Activated naive CD4-positive, alpha-beta T cell treated with anti-CD3 and anti-CD28 coated beads, Interleukin-2, amount 50 U/mL, for 24 hours (primary cell): ENCODE measurements at regions not wholly inside any gene's neighbourhood (a gene's known extent, or its start where the extent isn't known, plus 50 kb on each side); places are given as distances from the start of the nearest gene placed in this dataset.

Source experiments
- H3K27ac Mint-ChIP-seq: one replicate; pipeline ENCODE4 v1.8.0; 2021; ENCODE audit warnings: mild to moderate bottlenecking, mixed read lengths
- H3K27me3 Mint-ChIP-seq: one replicate; pipeline ENCODE4 v1.8.0; 2021; ENCODE audit warnings: mixed read lengths
- H3K36me3 Mint-ChIP-seq: one replicate; pipeline ENCODE4 v1.8.0; 2021; ENCODE audit warnings: mixed read lengths
- H3K4me1 Mint-ChIP-seq: one replicate; pipeline ENCODE4 v1.8.0; 2021; ENCODE audit warnings: mixed read lengths
- H3K4me3 Mint-ChIP-seq: one replicate; pipeline ENCODE4 v1.8.0; 2021; ENCODE audit warnings: mild to moderate bottlenecking, mixed read lengths
- H3K9me3 Mint-ChIP-seq: one replicate; pipeline ENCODE4 v1.8.0; 2021; ENCODE audit warnings: mixed read lengths

DNA sequence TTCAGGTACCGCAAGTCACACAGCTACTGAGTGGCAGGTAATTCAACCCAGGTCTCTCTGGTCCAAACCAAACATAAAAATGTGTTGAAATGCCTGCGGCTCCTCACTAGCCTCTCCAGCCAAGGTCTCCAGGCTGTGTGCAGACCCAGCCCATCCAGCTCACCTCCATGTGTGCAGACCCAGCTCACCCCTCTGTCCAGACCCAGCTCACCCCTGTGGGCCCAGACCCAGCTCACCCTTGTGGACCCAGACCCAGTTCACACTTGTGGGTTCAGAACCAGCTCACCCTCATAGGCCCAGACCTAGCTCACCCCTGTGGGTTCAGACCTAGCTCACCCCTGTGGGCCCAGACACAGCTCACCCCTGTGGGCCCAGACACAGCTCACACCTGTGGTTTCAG lies 188.0 kb upstream of the ADCY2 start:
- Mint-ChIP-seq H3K4me3 (no peak overlapping the region), H3K9me3 (no peaks in the 10 kb centered on the region), H3K27ac (no peak overlapping the region), H3K36me3 (no peaks in the 10 kb centered on the region), H3K27me3 (no peaks in the 10 kb centered on the region), H3K4me1 (no peaks in the 10 kb centered on the region)

DNA sequence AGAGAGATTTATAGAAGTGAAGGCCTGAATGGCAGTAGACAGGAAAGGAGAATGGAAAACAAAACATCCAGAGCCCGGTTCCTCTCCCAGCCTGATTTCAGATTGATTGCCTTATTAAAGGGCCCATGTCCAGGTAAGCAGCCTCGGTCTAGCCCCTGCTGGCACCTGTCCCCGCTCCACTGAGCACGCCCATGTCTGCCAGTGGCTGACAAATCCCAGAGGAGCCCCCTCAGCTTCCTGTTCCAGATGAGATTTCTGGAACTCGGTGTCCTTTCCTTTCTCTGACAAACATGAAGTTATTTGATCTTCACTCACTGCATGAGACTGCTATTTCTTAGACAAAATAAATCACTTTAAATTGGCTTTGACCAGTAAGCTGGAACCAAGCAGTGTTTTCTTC lies 187.0 kb upstream of the ADCY2 start:
- no peaks in the 10 kb centered on the region for H3K27me3 Mint-ChIP-seq
- no peak overlapping the region for H3K4me3 Mint-ChIP-seq
- no peak overlapping the region for H3K27ac Mint-ChIP-seq
- H3K36me3 Mint-ChIP-seq, result no peaks in the 10 kb centered on the region
- H3K9me3 Mint-ChIP-seq, result no peaks in the 10 kb centered on the region
- no peaks in the 10 kb centered on the region for H3K4me1 Mint-ChIP-seq

DNA sequence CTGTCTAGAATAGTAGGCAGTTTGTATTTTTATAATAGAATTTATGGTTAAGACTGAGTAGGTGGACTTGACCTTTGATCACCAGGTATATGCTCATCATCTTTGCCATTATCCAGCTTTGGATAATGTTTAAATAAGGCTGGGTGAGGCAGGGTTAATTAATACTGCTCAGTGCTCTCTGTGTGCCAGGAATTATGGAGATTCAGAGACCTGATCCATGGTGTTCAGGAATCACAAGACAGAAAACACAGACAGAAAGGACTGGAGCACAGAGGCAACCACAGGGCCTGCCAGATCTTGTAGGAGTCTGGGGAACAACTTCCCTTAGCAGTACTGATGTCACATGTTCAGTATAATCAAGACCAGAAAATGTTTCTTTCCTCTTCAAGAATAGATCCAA lies 186.3 kb upstream of the ADCY2 start:
- no peaks in the 10 kb centered on the region for H3K9me3 Mint-ChIP-seq
- no peak overlapping the region for H3K27ac Mint-ChIP-seq

DNA sequence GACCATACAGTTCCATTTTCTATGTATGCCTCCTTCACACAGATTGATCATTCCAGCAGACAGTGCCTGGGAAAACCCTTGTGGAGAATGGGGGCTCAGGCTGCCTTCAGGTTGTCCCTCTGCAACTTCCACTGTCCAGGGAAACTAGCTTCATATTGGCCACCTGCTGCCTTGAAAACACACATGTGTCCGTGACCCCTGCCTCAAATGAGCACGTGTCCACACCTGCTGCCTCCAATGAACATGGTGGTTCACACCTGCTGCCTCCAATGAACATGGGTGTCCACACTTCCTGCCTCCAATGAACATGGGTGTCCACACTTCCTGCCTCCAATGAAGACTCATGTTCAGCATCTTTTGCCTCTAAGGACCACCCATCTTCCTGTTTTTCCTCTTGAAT lies 185.4 kb upstream of the ADCY2 start:
- no peak overlapping the region for H3K4me3 Mint-ChIP-seq
- H3K27me3 Mint-ChIP-seq, result no peaks in the 10 kb centered on the region
- H3K27ac Mint-ChIP-seq, result no peak overlapping the region
- no peaks in the 10 kb centered on the region for H3K4me1 Mint-ChIP-seq
- H3K9me3 Mint-ChIP-seq, result no peaks in the 10 kb centered on the region
- H3K36me3 Mint-ChIP-seq, result no peaks in the 10 kb centered on the region

More for the DNA sequence above, 186.3 kb upstream of the ADCY2 start:
- no peaks in the 10 kb centered on the region for H3K4me1 Mint-ChIP-seq
- H3K27me3 Mint-ChIP-seq, result no peaks in the 10 kb centered on the region
- H3K4me3 Mint-ChIP-seq, result no peak overlapping the region
- no peaks in the 10 kb centered on the region for H3K36me3 Mint-ChIP-seq

DNA sequence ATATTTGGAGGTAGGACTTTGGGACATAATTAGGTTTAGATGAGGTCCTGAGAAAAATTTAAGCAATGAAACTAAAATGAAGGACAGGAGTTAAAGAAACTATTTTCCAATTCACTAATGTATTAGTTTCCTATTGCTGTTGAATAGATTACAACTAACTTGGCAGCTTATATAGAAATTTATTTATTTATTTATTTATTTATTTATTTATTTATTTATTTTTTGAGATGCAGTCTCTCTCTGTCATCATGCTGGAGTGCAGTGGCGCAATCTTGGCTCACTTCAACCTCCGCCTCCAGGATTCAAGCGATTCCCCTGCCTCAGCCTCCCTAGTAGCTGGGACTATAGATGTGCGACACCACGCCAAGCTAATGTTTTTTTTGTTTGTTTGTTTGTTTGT lies 182.4 kb upstream of the ADCY2 start:
- no peaks in the 10 kb centered on the region for H3K36me3 Mint-ChIP-seq

DNA sequence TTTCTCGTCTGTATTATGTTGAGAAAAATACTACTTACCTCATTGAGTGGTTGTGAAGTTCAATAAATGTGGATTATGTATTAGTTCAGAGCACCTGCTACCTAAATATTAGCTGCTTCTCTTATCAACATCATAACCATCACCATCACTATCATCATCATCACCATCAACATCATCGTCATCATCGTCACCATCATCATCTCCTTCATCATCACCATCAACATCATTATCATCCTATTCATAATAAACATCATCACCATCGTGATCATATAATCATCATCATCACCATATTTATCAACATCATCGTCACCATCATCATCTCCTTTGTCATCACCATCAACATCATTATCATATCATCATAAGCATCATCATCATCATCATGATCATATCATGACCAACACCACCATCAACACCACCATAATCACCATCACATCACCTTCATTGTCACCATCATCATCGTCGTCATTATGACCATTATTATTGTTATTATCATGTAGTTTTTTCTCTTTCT lies 181.0 kb upstream of the ADCY2 start:
- H3K27me3 Mint-ChIP-seq, result no peaks in the 10 kb centered on the region
- H3K27ac Mint-ChIP-seq, result no peak overlapping the region
- H3K4me3 Mint-ChIP-seq, result no peak overlapping the region
- H3K36me3 Mint-ChIP-seq, result no peaks in the 10 kb centered on the region
- no peaks in the 10 kb centered on the region for H3K4me1 Mint-ChIP-seq
- no peaks in the 10 kb centered on the region for H3K9me3 Mint-ChIP-seq

More for the DNA sequence above, 182.4 kb upstream of the ADCY2 start:
- Mint-ChIP-seq H3K4me3 (no peak overlapping the region), H3K27me3 (no peaks in the 10 kb centered on the region), H3K4me1 (no peaks in the 10 kb centered on the region), H3K9me3 (no peaks in the 10 kb centered on the region), H3K27ac (no peak overlapping the region)

DNA sequence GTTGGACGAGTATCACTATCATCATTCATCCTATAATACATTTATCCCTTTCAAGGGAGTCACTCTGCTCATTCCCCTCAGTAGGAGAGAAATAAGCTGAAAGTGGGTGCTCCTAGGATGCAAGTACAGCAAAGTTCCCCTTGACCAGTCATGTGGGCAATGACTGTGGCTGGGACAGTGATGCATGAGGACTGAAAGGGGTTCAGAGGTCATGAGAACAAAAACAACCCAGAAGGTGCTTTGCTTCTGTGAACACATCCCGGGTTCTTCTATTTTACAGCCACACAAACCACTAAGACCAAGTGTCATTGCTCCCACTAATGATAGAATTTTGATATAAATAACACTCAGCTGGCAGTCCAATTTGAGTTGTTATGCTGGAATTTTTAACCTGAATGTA lies 177.8 kb upstream of the ADCY2 start:
- H3K36me3 Mint-ChIP-seq, result no peaks in the 10 kb centered on the region
- no peaks in the 10 kb centered on the region for H3K4me1 Mint-ChIP-seq
- no peaks in the 10 kb centered on the region for H3K27me3 Mint-ChIP-seq
- no peak overlapping the region for H3K4me3 Mint-ChIP-seq
- no peak overlapping the region for H3K27ac Mint-ChIP-seq
- peaks cover 6% of the 10 kb centered on the region for H3K9me3 Mint-ChIP-seq

DNA sequence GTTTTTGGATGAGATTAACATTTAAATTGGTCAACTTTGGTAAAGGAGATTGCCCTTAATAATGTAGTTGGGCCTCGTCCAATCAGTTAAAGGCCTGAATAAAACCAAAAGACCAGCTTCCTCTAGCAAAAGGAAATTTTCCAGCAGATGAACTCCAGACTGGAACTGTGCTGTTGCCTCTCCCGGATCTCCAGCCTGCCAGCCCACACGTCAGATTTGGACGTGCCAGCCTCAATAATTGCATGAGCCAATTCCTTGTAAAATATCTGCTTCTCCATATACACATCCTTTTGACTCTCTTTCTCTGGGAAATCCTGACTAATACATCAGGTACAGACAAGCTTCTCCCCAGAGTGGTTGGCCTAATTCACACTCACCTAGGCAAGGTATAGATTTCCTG lies 175.8 kb upstream of the ADCY2 start:
- no peaks in the 10 kb centered on the region for H3K4me1 Mint-ChIP-seq
- peaks cover 6% of the 10 kb centered on the region for H3K9me3 Mint-ChIP-seq
- no peak overlapping the region for H3K27ac Mint-ChIP-seq
- H3K4me3 Mint-ChIP-seq, result no peak overlapping the region
- H3K36me3 Mint-ChIP-seq, result no peaks in the 10 kb centered on the region
- no peaks in the 10 kb centered on the region for H3K27me3 Mint-ChIP-seq

DNA sequence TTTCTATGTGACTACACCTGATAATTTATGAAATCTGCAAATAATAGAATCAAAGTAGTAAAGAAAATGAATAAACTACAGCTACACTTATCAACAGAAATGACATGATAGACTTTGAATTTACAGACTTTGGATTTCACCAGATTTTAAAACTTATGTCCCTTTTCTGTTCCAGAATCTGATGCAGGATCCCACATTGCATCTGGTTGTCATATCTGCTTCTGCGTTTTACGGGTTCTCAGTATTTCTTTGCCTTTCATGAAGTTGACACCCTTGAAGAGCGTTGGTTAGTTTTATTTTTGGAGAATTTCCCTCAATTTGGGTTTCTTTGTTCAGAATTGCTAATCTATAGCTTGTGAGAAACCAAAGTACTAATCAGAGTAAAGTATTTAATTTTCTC lies 174.9 kb upstream of the ADCY2 start:
- Mint-ChIP-seq H3K9me3 (peaks cover 6% of the 10 kb centered on the region), H3K36me3 (no peaks in the 10 kb centered on the region), H3K27ac (no peak overlapping the region), H3K4me3 (no peak overlapping the region), H3K27me3 (no peaks in the 10 kb centered on the region), H3K4me1 (no peaks in the 10 kb centered on the region)

DNA sequence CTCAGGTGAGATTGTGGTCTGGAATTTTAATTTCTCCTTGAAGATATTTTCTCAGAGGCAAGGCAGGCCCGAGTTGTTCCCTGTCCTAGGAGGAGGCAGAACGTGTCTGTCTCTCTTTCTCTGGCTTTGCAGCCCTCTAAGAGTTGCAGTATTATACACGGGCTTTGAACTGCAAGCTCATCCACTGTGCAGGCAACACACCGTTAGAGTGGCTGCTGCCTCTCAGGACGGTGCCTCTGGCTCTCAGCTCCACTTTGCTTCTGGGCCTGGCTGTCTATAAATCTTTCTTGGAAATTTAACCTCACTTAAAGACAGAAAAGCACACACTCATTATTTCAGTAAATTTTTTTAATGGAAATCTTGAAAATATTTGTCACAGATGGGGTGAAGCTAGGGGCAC lies 170.1 kb upstream of the ADCY2 start:
- Mint-ChIP-seq H3K4me1 (no peaks in the 10 kb centered on the region), H3K4me3 (no peak overlapping the region), H3K27ac (no peak overlapping the region), H3K27me3 (no peaks in the 10 kb centered on the region), H3K9me3 (peaks cover 17% of the 10 kb centered on the region), H3K36me3 (no peaks in the 10 kb centered on the region)

DNA sequence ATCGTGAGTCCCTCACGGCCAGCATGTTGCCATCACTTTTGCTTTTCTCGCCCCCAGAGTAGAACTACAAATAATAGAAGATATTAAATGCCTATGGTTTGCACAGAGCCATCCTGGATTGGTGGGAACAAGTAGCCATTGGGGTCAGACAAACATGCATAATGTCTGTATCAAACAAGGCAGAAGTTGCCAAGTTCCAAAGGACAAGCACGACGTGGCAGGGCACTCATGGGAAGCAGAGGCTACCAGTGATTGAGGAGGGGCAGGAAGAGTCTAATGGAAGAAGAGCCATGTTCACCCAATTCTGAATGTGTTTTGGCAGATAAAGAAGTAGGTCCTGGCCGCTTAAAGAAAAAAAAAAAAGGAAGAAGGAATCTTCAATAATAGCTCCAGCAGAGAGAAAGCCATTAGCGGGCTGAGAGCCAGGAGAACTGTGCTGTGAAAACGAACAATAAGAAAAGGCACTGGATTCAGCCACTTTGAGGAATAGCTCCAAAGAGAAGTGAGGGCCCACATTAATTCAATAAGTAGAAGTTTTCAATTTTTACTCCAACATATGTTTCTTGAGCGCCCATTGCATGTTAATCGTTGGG lies 153.7 kb upstream of the ADCY2 start:
- H3K27ac Mint-ChIP-seq, result no peak overlapping the region
- no peaks in the 10 kb centered on the region for H3K4me1 Mint-ChIP-seq
- H3K4me3 Mint-ChIP-seq, result no peak overlapping the region

DNA sequence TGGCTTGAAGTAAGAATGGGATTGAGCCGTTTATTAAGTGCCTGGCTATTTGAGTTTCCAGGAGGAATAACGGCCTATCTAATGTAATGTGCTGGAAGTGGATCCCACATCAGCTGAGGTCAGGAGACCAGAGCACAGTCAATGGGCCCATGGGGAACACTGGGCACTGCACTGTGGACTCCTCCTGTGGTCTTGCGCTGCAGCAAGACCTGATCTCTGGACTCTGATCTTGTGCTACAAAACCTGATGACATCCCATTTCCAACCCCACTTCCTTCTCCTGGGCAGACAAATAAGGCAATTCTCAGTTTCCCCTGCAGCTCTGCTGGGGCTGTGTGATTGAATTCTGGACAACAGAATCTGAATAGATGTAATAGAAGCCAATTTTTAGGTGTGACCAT lies 151.7 kb upstream of the ADCY2 start:
- Mint-ChIP-seq H3K4me3 (no peak overlapping the region), H3K4me1 (no peaks in the 10 kb centered on the region), H3K27ac (no peak overlapping the region), H3K36me3 (no peaks in the 10 kb centered on the region), H3K9me3 (no peaks in the 10 kb centered on the region), H3K27me3 (no peaks in the 10 kb centered on the region)

More for the DNA sequence above, 153.7 kb upstream of the ADCY2 start:
- H3K9me3 Mint-ChIP-seq, result peaks cover 2% of the 10 kb centered on the region
- no peaks in the 10 kb centered on the region for H3K27me3 Mint-ChIP-seq
- no peaks in the 10 kb centered on the region for H3K36me3 Mint-ChIP-seq

DNA sequence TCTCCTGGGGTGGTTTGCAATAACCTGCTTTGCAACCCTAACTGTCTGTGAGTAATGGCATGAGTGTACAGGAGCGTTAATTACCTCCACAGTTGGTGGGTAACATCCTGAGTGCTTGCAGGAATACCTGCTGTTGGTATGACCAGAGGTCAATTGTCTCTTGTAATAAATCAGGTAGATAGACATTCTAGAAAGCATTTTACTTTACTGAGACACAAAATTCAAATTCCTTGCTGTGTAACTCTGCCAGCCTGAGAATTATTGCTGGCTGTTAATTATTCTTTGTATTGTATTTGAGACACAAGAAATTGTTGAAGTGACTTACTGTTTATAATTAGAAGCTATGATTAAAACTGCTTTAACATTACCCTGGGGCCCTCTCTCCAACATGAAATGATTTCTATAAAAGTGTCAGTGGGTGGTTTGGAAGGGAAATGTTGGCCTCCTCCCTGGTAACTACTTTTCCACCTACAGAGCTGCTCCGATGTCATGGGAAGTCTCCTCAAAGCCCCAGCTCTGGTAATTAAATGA lies 150.8 kb upstream of the ADCY2 start:
- no peaks in the 10 kb centered on the region for H3K36me3 Mint-ChIP-seq
- H3K27me3 Mint-ChIP-seq, result no peaks in the 10 kb centered on the region
- no peaks in the 10 kb centered on the region for H3K4me1 Mint-ChIP-seq
- H3K4me3 Mint-ChIP-seq, result no peak overlapping the region
- H3K9me3 Mint-ChIP-seq, result no peaks in the 10 kb centered on the region
- no peak overlapping the region for H3K27ac Mint-ChIP-seq

DNA sequence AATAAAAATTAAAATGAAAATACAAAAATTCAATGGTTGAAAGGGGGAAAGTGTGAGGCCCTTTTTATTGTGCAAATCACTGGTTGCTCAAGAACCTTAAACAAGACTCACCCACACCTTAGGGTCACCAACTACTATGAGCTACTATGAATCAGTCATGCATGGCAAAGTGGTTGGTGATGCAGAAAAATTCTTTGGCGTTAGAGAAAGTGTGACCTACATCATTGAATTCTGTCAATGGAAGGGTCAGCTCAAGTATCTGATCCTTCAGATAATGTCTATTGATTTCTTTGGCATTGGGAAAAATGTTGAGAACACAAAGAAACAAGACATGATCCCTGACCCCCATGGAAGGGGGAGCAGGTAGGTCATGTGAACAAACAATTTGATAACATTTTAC lies 149.7 kb upstream of the ADCY2 start:
- no peak overlapping the region for H3K27ac Mint-ChIP-seq
- no peak overlapping the region for H3K4me3 Mint-ChIP-seq
- H3K36me3 Mint-ChIP-seq, result no peaks in the 10 kb centered on the region
- H3K27me3 Mint-ChIP-seq, result no peaks in the 10 kb centered on the region
- no peaks in the 10 kb centered on the region for H3K4me1 Mint-ChIP-seq
- H3K9me3 Mint-ChIP-seq, result no peaks in the 10 kb centered on the region

DNA sequence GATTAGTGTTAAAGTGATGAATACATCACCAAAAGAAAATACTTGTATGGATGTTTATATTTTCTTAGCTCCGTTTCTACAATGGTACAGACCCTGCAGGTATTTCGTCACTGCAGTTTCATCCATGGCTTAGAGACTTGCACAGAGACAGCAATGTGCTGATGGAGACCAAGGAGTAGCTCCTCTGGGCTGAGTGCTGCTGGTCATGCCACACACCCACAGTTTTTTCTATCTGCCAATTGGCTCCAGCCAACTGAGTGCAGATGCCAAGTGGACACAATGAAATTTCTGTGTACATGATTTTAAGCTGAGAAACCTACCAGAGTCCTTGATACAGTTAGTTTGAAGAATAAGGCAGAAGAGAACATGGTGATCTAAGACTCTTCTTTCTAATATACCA lies 145.9 kb upstream of the ADCY2 start:
- H3K27me3 Mint-ChIP-seq, result no peaks in the 10 kb centered on the region
- H3K9me3 Mint-ChIP-seq, result no peaks in the 10 kb centered on the region
- no peaks in the 10 kb centered on the region for H3K36me3 Mint-ChIP-seq
- H3K4me3 Mint-ChIP-seq, result no peak overlapping the region
- no peak overlapping the region for H3K27ac Mint-ChIP-seq
- no peaks in the 10 kb centered on the region for H3K4me1 Mint-ChIP-seq

DNA sequence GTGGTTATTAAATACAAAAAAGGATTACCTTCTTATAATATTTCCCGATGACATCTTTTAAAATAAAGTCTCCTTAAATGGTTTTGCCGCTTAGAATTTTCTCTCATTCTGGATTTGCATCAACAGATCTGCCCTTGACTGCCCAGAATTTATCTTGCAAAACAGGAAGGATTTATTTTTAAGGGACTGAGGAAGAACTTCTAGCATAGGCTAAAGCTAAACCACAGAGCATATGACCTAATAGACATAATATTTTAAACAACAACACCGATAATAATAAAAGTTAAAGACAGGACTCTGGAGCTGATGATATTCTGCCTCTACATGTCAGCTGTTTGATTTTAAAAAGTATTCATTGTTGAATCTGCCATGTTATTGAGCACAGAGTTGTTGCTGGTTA lies 145.3 kb upstream of the ADCY2 start:
- Mint-ChIP-seq H3K27ac (no peak overlapping the region), H3K4me1 (no peaks in the 10 kb centered on the region), H3K36me3 (no peaks in the 10 kb centered on the region), H3K4me3 (no peak overlapping the region), H3K27me3 (no peaks in the 10 kb centered on the region), H3K9me3 (no peaks in the 10 kb centered on the region)

DNA sequence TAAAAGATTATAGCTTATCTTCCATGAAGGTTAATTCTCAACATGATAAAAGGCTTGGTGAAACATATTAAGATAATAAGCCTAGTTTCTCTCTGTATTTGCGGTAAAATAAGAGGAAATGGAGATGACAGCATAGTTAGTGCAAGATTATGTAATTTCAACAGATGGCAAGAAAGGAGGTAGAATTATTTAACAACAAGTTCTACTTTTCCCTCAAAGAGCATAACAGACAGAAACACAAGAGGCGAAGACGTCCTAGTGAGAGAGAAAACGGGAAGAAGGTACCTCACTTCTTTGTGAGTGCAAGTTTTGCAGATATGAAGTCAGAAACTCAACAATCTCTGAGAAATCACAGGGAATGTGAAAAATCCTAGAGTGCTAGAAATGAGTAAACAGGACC lies 144.8 kb upstream of the ADCY2 start:
- Mint-ChIP-seq H3K9me3 (no peaks in the 10 kb centered on the region), H3K27ac (no peak overlapping the region), H3K4me1 (no peaks in the 10 kb centered on the region), H3K27me3 (no peaks in the 10 kb centered on the region), H3K36me3 (no peaks in the 10 kb centered on the region), H3K4me3 (no peak overlapping the region)
